Glomerular endothelial cell (primary cell): ENCODE measurements at regions not wholly inside any gene's neighbourhood (a gene's known extent, or its start where the extent isn't known, plus 50 kb on each side); places are given as distances from the start of the nearest gene placed in this dataset.

Experiments
- DNase-seq: peaks from one replicate; pipeline ENCODE4 v3.0.0-alpha.2; 2011; ENCODE audit warnings: low read depth, low spot score; ENCODE audit errors: extremely low read depth

GRCh38 chr5:77948476-77948875 lies 172.3 kb upstream of the TBCA start:
- DNase-seq: no peak

- no peak for DNase-seq
Observed at GRCh38 chr5:77947041-77947428, 170.9 kb upstream of the TBCA start.

DNA sequence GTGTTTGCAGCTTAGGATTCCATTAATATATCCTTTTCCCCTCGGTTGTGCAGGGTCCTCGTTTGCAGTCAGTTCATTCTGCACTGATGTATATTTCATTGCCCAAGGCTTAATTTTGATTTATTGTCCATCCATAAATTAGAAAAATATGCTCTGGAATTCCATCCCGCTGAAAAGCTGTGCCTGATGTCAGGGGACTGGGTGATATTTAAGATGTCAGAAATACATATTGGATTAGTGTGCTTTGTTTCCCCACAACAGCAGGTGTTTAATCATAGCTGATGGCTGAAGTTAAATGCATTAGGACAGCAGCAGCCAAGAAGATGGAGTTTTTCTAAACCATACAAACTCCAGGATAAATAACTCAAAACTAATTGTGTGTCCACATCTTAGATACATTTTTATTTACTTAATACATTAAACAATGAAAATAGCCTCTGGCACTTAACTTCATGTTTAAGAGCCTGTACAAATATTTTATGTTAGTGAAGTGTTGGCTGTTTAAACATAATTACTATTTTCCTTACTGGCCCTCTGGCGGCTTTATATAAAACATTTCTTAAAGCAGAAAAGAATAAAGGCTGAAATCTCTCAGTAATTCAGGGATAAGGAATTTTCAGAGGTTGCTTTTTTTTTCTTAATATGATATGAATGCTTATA lies 170.4 kb upstream of the TBCA start:
- DNase-seq: no peak

DNA sequence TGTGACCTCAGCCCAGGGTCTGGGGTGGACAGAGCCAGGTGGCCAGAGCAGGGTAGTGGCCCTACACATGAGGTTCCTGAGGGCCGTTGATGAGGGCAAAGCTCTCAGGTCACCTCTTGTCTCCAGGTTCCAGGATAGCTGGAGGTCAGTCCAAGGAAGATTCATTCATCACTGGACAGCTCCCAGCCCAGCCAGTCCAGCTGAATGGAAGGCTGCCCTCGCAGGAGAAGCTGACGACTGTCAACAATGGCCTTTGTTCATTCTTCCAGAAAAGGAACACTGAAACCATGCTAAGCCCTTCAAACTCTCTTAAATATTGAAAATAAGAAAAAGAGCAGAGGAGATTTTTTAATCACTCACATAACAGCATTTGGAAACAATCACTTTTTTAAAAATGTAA lies 169.7 kb upstream of the TBCA start:
- no peak for DNase-seq

- DNase-seq: no peak
Observed at GRCh38 chr5:77944757-77945340, 168.7 kb upstream of the TBCA start.

DNA sequence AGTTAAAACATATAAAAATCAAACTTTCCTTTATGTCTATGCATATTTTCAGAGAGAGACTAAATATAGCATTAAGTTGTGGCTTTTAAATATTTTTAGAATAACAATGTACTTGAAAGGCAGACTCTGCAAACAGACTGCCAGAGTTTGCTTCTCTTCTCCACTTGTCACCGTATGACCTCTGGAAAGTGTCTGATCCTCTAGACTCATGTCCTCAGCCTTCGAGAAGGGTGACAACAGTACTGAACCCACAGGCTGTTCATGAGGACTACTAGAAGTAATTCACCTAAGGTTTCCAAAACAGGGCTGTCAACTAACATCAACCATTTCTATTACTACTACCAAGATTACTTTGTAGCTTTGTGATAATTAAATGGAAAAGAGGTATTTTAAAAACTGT lies 167.7 kb upstream of the TBCA start:
- DNase-seq: no peak

- DNase-seq: no peak
Observed at GRCh38 chr5:77942578-77943239, 166.6 kb upstream of the TBCA start.

DNA sequence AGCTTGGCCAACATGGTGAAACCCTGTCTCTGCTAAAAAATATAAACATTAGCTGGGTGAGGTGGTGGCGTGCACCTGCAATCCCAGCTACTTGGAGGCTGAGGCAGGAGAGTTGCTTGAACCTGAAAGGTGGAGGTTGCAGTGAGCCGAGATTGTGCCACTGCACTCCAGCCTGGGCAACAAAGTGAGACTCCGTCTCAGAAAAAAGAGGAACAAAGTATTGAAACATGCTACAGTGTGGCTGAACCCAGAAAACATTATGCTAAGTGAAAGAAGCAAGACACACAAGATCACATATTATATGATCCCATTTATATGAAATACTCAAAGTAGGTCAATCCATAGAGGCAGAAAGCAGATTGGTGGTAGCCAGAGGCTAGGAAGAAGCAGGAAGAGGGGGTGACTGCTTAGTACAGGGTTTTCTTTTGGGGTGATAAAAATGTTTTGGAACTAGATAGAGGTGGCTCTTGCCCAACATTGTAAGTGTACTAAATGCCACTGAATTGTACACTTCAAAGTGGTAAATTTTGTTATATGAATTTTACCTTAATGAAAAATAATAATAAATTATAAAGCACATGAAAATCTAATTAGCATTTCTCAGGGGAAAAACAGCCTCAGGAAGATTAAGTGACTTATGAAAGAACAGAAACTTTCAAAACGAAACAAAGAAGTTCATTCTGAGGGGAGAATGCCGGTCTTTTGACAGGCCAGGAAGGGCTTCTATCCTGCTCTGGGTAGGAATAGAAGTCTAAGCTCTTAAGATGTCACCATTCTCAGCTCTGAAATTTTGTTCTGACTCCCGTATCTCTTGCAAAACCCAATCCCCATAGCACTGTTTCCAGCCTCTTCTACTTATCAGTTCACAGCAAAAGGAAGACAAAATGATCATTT lies 161.1 kb upstream of the TBCA start:
- DNase-seq: no peak

DNA sequence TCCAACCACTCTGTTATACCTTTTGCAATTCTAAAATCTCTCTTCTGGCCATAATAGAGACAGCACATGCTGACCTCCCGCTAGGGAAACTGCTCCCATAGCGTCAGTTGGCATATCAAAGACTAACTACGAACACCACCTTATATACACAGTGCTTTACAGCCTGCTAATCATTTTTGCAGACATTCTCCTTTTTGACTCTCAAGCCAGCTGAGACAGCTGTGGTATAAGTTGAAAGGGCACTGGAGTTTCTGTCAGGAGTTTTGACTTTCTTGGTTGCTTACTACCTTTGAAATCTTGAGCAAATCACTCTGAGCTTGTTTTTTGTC lies 160.2 kb upstream of the TBCA start:
- DNase-seq: no peak

DNA sequence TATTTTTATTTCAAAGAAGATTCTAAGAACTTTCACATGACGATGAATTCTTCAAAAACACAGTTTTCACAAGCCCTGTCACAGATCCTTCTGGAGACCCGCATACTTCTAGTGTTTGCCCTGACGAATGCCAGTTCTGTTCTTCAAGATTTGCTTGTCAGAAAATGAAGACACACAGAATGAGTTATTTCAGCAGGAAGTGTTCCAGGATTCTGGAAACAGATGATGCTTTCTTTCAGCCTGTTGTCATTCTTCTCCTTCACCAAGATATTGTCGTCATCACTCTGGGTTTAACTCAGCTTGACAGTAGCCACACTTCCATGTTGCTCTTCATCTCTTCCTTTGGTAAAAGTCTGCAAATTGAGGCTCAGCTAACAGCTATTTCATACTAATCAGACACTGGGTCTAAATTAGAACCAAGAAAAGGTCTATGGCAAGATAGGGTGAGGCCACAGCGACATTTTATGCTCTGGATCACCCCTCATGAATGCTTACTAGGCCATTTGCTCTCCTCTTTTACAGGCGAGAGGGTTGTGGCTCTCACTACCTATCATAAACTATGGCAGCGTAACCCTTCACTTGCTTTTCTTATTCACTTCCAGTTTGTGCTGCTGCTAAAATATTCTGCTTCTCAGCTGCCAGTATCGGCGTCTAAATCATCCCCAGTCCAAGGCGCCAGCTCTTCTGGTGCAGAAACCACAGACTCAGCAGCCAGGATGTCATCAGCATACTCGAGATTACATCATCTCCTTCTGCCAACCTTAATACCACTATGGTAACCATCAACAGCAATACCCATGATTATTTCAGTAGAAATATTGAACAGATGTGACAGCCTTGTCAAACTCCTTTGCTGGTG lies 159.6 kb upstream of the TBCA start:
- DNase-seq: no peak

DNA sequence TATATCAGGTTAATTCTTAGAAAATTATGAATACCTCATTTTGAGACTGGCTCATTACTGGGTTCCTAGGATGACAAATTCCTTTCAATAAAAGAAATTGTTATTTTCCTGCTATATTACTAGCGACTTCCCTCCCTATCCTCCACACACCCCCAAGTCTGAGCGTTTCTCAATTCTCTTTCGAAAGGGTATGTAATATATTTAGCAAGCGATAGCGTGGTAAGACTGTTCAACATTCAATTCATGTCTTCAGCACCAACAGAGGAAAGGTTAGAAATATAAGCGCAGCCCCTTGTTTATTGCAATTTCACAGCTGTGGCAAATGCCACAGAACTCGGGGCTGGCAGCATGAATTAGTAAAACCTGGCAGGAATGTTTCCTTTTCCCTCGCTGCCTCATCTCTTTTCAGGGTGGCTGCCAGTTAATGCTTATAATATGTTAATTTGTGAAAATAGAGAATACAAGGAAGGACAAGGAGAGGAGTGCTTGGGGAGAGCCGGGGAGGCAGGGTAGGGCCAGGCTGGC lies 152.7 kb upstream of the TBCA start:
- no peak for DNase-seq

- DNase-seq: no peak
Observed at GRCh38 chr5:77926337-77926736, 150.2 kb upstream of the TBCA start.

DNA sequence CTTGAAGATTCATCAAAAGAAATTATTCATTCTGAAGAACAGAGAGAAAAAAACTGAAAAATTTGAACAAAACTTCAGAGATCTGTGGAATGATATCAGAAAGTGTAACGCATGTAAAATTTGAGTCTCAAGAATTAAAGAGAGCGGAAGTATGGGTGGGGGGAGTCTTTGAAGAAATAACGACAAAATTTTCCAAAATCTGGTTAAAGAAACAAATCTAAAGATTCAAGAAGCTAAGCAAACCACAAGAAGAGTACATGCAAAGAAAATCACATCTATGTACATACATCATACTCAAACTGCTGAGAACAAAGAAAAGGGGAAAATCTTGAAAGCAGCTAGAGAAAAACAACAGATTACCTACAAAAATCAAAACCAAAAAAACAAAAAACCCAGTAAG lies 149.4 kb upstream of the TBCA start:
- DNase-seq: no peak

GRCh38 chr5:77924081-77924480 lies 147.9 kb upstream of the TBCA start:
- DNase-seq: no peak

GRCh38 chr5:77923666-77924065 lies 147.5 kb upstream of the TBCA start:
- DNase-seq: no peak

DNA sequence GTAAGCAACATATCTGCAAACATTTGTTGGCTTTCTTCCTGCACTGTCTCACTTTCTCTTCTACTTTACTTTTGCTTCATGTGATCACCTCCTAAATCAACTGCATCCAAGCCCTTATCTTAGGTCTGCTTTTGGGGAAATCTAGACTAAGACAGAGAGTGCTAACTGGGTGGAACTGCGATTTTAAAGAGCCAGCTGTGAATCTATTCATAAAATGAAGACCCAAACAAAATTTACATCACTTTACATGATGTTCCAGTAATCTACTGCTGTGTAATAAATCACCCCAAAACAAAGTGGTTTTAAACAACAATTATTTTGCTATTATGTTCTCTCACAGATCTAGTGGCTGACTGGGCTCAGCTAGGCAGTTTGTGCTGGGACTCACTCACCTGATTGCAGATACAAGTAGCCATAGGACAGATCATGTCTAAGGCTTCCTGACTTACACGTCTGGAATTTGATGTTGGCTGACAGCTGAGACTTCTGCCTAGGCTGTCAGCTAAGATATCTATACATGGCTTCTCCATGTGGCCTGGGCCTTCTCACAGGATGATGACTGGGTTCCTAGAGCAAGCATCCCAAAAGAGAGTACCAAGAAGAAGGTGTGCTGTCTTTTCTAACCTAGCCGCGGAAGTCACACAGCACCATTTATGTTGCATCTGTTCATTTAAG lies 145.1 kb upstream of the TBCA start:
- DNase-seq: no peak

GRCh38 chr5:77920359-77921058 lies 144.4 kb upstream of the TBCA start:
- no peak for DNase-seq

GRCh38 chr5:77915346-77915745 lies 139.2 kb upstream of the TBCA start:
- no peak for DNase-seq

DNA sequence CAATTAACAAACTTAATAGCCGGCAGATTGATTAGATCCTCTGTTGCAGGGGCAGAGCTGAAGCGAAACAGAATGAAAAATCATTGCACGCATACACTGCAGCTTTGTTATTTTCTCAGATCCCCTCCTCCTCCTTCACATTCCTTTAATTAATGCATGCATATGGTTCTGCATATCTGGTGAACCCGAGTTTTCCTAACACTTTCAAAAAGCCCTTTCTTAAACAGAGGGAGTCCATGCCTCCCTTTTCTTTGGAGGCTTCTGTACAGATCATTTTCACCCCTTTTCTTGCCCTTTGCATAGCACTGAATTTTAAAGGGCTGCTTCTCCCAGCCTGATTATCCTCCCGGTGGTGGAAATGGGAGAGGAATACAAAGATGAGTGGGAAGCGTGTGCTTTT lies 136.6 kb upstream of the TBCA start:
- no peak for DNase-seq
